Keratinocyte (primary cell): ENCODE measurements at regions not wholly inside any gene's neighbourhood (a gene's known extent, or its start where the extent isn't known, plus 50 kb on each side); places are given as distances from the start of the nearest gene placed in this dataset.

ENCODE experiments used
- CTCF ChIP-seq, 3 experiments: IDR thresholded peaks in 1 of 3; conservative IDR thresholded peaks in 1 of 3; optimal IDR thresholded peaks in 1 of 3; 2 replicates in 2 of 3; 3 replicates in 1 of 3; pipeline versions ENCODE3 to v1.5.1; 2011; ENCODE audit warnings: low read length in 3 of 3, mild to moderate bottlenecking in 3 of 3, moderate library complexity in 2 of 3, control low read depth in 1 of 3, inconsistent platforms in 1 of 3; ENCODE audit not compliant: insufficient read depth in 2 of 3; ENCODE audit errors: extremely low read depth in 1 of 3
- EZH2 ChIP-seq: IDR thresholded peaks from one replicate; pipeline ENCODE4 v1.6.1; 2012; ENCODE audit warnings: inconsistent platforms, mild to moderate bottlenecking, low read length, moderate library complexity

DNA sequence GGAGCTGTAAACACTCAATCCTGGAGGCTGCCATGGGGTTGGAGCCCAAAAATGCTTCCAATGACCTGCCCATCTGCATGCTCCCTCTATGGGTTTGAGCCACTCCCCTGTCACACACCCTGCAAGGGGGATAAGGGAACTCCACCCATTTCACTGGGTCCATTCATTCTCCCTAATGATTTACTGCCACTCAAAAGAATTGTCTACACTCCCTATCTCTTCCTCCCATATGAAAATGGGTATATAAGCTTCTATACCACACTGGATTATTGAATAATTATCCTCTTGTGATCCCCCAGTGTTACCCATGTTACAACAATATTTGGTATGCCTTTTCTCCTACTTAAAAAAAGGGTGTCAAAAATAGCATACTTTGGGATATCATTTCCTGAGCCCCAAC lies 260.8 kb upstream of the CCDC196 start:
- TF ChIP-seq CTCF (optimal IDR thresholded peaks at IDR 0.05 in 1 of 3, IDR thresholded peaks at IDR 0.05 in 1 of 3, conservative IDR thresholded peaks at IDR 0.05 in 1 of 3; ENCODE audit: extremely low read depth in 1 of 3, insufficient read depth in 2 of 3, low read length in 3 of 3) (no peak), EZH2 (no peak)
